Panc1 (cell line): ENCODE measurements at regions not wholly inside any gene's neighbourhood (a gene's known extent, or its start where the extent isn't known, plus 50 kb on each side); places are given as distances from the start of the nearest gene placed in this dataset.

Experiments
- ATAC-seq: fragments of 200-7000 bp; cut with Tn5 transposase; 2 replicates; pipeline ENCODE4 v1.9.1; 2020; ENCODE audit warnings: mild to moderate bottlenecking, moderate library complexity
- BruUV-seq: library from RNA; stranded (reverse); fragments of 400-500 nt; replicated peaks from 2 replicates; lab custom pipeline; 2021; lab: Mats Ljungman, UMichigan
- CTCF ChIA-PET: fragments of 300-600 bp; sonication (Branson Sonifier 250); formaldehyde crosslinking; loops from one replicate; lab custom pipeline; 2022; ENCODE audit warnings: antibody characterized with exemption; lab: Charles Lee
- POLR2A ChIA-PET: fragments of 300-600 bp; sonication (Branson Sonifier 250); formaldehyde crosslinking; loops from one replicate; lab custom pipeline; 2022; ENCODE audit warnings: antibody characterized with exemption; lab: Charles Lee
- DNase-seq: peaks from one replicate; pipeline ENCODE4 v3.0.0-alpha.2; 2010; ENCODE audit warnings: low read depth, low spot score
- H3K27ac ChIP-seq: 2 replicates; pipeline ENCODE4 v1.5.1; 2011; ENCODE audit warnings: mild to moderate bottlenecking, low read length, inconsistent platforms
- H3K27me3 ChIP-seq: fragments of 200-500 bp; sonication (Bioruptor generic); 2 replicates; pipeline ENCODE4 v1.6.0; 2014; ENCODE audit warnings: low read length, inconsistent platforms; ENCODE audit not compliant: control insufficient read depth, insufficient read depth
- H3K36me3 ChIP-seq: fragments of 200-500 bp; sonication (Bioruptor generic); 2 replicates; pipeline ENCODE4 v1.5.1; 2014; ENCODE audit warnings: inconsistent platforms, mild to moderate bottlenecking, low read length, moderate library complexity; ENCODE audit not compliant: control insufficient read depth, insufficient read depth
- H3K4me1 ChIP-seq: 2 replicates; pipeline ENCODE4 v1.5.1; 2011; ENCODE audit warnings: inconsistent platforms, mild to moderate bottlenecking, low read length, moderate library complexity; ENCODE audit not compliant: control insufficient read depth, insufficient read depth
- H3K4me3 ChIP-seq, 2 experiments: 2 replicates each; pipeline ENCODE4 v1.5.1; 2011 to 2012; ENCODE audit warnings: low read depth in 2 of 2, low read length in 2 of 2, mild to moderate bottlenecking in 2 of 2, inconsistent platforms in 1 of 2, moderate library complexity in 1 of 2
- H3K9me3 ChIP-seq: fragments of 200-500 bp; sonication (Bioruptor generic); 2 replicates; pipeline ENCODE4 v1.5.1; 2014; ENCODE audit warnings: low read depth, mild to moderate bottlenecking, inconsistent platforms, low read length, moderate library complexity; ENCODE audit not compliant: control insufficient read depth, insufficient read depth
- POLR2AphosphoS5 ChIP-seq: IDR thresholded peaks from 2 replicates; pipeline ENCODE4 v1.6.1; 2012; ENCODE audit warnings: mild to moderate bottlenecking, low read depth, low read length, moderate library complexity
- REST ChIP-seq, 2 experiments: IDR thresholded peaks; 2 replicates each; pipeline ENCODE4 v1.6.1; 2011 to 2012; ENCODE audit warnings: low read depth in 2 of 2, control low read depth in 1 of 2, low read length in 1 of 2, mild to moderate bottlenecking in 1 of 2, moderate library complexity in 1 of 2; ENCODE audit not compliant: insufficient read depth in 1 of 2
- SIN3A ChIP-seq: IDR thresholded peaks from 2 replicates; pipeline ENCODE4 v1.6.1; 2012; ENCODE audit warnings: low read depth, mild to moderate bottlenecking, low read length, moderate library complexity, borderline replicate concordance; ENCODE audit not compliant: insufficient read depth
- TCF7L2 ChIP-seq: IDR thresholded peaks from 2 replicates; pipeline ENCODE4 v1.6.1; 2011; ENCODE audit warnings: mild to moderate bottlenecking, low read depth, low read length, inconsistent platforms
- in situ Hi-C: cut with HindIII; loops from 2 replicates; pipeline ENCODE4 v1.10.0; 2016; ENCODE audit warnings: low sequenced_read_pairs, low pct_unique_long_range_greater_than_20kb
- intact Hi-C: fragments of 100-400 bp; cut with micrococcal nuclease; formaldehyde crosslinking; loops from one replicate; pipeline ENCODE4 v1.10.0; 2022; ENCODE audit not compliant: unreplicated experiment
- TF ChIP-seq, protein P1 (sequence below): fragments of 450-650 bp; IDR thresholded peaks from 2 replicates; pipeline ENCODE4 v1.5.1; 2017; ENCODE audit warnings: mild to moderate bottlenecking

GRCh38 chr13:62043600-62043999, 628.0 kb upstream of the PCDH20 start:
- CTCF ChIA-PET = no interaction called here
- Histone ChIP-seq H3K9me3 (no peaks in the 10 kb centered on the region), H3K4me1 (peaks cover 3% of the 10 kb centered on the region; the same call in 1 of the 2 replicates), H3K4me3 (no peak overlapping the region), H3K27me3 (no peaks in the 10 kb centered on the region), H3K36me3 (no peaks in the 10 kb centered on the region), H3K27ac (no peak overlapping the region)
- POLR2A ChIA-PET = no interaction called here
- ATAC-seq (no peak), DNase-seq (no peak)
- BruUV-seq = no TSS peak
- intact Hi-C loops (no loop called here), in situ Hi-C loops (loop anchor here (25.0 kb wide), 1 partner anchor 319 kb away; no protein-coding TSS in a partner anchor)
- no peak for TF ChIP-seq SIN3A
- TF ChIP-seq REST (IDR thresholded peaks at IDR 0.05; ENCODE audit: insufficient read depth in 1 of 2, low read depth in 2 of 2, low read length in 1 of 2) = no peak
- no peak for TF ChIP-seq TCF7L2
- TF ChIP-seq, protein P1, sequence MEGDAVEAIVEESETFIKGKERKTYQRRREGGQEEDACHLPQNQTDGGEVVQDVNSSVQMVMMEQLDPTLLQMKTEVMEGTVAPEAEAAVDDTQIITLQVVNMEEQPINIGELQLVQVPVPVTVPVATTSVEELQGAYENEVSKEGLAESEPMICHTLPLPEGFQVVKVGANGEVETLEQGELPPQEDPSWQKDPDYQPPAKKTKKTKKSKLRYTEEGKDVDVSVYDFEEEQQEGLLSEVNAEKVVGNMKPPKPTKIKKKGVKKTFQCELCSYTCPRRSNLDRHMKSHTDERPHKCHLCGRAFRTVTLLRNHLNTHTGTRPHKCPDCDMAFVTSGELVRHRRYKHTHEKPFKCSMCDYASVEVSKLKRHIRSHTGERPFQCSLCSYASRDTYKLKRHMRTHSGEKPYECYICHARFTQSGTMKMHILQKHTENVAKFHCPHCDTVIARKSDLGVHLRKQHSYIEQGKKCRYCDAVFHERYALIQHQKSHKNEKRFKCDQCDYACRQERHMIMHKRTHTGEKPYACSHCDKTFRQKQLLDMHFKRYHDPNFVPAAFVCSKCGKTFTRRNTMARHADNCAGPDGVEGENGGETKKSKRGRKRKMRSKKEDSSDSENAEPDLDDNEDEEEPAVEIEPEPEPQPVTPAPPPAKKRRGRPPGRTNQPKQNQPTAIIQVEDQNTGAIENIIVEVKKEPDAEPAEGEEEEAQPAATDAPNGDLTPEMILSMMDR = no peak
- no peak for TF ChIP-seq POLR2AphosphoS5

GRCh38 chr13:62040806-62041205, 625.2 kb upstream of the PCDH20 start:
- intact Hi-C loops (no loop called here), in situ Hi-C loops (loop anchor here (25.0 kb wide), 1 partner anchor 321 kb away; no protein-coding TSS in a partner anchor)
- CTCF ChIA-PET = no interaction called here
- POLR2A ChIA-PET = no interaction called here
- DNase-seq (no peak), ATAC-seq (no peak)
- Histone ChIP-seq H3K36me3 (no peaks in the 10 kb centered on the region), H3K9me3 (no peaks in the 10 kb centered on the region), H3K27ac (no peak overlapping the region), H3K4me1 (peaks cover 3% of the 10 kb centered on the region; the same call in 1 of the 2 replicates), H3K27me3 (no peaks in the 10 kb centered on the region), H3K4me3 (no peak overlapping the region)
- no TSS peak for BruUV-seq
- TF ChIP-seq, protein P1 = no peak
- peak; percentile 50; the same call in 1 of the 2 replicates for TF ChIP-seq TCF7L2
